Stimulated activated CD4-positive, alpha-beta T cell treated with anti-CD3 and anti-CD28 coated beads, Interleukin-4, amount 100 ng/mL, for 48 hours (primary cell): ENCODE measurements at regions not wholly inside any gene's neighbourhood (a gene's known extent, or its start where the extent isn't known, plus 50 kb on each side); places are given as distances from the start of the nearest gene placed in this dataset.
"Not testable (repeated sequence)": the region's sequence is repeated elsewhere in the genome, so short reads cannot be mapped to it uniquely, and the experiment has no call there.

Source experiments
- DNase-seq, 2 donors: peaks; one replicate each; pipeline ENCODE4 v3.0.0-alpha.2; 2020; ENCODE audit warnings: low read depth in 2 of 2

- DNase-seq: no peak
These were observed 1249.9 kb upstream of the TENM3 start for GRCh38 chr4:180993244-180993836.

- DNase-seq: no peak
These were observed 1248.5 kb upstream of the TENM3 start for GRCh38 chr4:180994722-180995121.

DNA sequence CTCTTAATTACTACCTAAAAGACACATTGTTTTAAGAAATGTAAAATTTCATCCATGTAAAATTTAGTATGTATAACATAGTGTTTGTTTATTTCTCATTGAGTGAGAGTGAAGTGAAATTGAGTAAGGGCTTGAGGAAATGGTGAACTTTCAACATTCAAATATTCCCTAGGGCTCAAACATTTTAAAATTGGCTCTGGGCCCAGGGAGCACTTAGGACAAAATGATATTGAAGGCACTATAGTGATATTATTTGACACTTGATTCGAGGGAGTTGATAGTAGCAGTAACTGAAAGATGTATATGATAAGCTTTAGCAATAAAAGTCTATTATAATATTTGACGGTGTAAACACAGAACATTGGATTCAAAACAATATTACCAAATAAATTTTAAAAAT is 1244.0 kb upstream of the TENM3 start:
- no peak for DNase-seq

DNA sequence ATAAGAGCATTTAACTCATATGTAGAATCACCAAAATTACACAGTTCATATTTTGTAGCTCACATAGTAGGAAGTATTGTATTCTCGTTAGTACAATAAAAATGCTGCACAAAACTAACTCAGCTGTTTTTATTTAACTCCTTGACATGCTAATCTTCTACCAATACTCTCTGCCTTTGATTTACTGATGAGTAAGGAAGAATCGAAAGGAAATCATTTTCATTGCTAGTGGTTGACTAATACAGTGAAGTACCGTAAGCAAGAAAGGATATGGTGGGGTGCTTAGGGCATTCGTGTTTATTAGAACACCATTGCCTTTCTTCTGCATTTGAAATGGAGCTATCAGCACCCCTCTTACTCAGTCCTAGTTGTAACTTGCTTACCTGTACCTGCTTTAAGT is 1239.1 kb upstream of the TENM3 start:
- DNase-seq: no peak

DNA sequence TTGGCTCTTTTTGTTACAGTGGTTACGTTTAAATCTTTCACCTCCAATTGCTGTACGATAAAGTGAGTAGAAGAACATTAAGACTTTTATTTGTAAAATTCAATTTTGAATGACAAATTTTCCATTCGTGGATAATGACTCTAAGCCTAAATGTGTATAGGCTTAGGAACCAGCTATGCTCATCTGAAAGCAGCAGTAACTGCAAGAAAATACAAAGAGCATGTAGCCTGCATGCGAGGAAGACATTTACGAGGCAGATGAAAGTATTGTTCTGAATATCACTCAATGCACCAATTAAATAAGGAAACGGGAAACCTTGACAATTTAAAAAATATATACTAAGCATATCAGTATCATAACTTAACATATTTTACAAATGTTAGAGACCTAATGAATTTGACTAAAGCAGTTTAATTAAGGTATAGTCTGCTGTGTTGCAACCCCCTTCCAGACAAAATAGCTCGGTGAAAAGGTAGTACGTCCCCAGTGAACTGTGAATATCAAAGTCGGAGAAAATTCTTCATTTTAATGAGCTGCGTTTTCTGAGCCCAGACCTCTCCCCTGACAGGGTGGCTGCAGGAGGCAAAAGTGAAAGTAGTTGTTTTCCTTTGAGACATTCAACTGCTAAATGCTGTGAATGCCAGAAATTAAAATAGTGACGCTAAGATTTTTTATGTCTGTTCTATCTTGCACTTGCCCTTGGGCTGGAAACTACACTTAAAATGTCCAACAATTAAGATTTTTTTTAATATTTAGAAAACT is 1236.5 kb upstream of the TENM3 start:
- DNase-seq: no peak

DNA sequence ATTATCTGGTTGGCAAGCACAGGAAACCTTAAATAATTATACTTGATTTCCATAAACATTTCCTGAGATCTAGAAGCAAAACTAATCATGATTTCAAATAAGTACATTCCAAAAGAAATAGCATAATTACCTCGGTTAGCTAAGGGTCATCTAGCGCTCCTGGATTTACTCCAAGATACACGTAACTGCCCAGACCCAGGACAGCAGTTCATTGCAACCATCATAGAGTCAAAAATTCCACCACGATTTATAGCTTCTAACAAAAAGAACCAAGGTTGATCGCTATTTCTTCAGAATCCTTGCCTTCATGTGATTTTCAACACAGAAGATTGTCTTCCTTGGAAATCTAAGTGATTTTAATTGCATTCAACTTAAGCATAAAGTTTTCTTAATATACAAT is 1235.5 kb upstream of the TENM3 start:
- no peak for DNase-seq

DNA sequence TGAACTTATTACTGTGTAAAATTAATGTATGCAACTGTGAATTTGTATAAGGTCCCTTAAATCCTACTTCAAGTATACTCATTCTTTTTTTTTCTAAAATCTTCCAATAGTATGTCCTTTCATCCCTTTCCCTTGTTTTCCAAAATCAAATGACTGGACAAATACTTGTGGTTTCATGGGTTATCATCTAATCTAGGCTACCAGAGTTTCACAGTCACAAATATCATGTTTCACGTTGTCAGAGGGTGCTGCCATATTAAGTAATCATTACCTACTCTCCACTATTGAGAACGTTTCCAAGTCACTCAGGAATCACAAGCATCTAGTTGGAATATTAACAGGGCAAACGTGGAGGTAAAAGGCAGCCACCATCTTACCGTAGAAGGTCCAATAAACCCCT is 1235.0 kb upstream of the TENM3 start:
- no peak for DNase-seq

DNA sequence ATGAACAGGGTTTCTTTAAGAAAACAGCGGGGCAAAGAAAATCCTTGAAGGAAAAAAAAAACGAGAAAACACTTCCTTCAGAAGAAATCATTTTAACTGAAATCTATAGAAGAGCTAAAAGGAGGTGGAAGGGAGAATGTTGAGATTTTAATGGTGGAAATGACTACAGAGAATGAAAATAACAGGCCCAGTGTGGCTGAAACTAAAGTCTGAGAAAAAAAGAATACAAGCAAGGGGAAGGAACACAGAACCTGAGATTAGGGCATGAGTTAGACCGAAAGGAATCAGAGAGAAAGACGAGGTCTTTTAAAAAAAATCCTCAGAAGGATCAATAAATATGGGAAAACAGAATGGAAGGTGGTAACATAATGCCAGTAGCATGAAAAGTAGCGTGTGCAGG is 1230.0 kb upstream of the TENM3 start:
- no peak for DNase-seq

DNA sequence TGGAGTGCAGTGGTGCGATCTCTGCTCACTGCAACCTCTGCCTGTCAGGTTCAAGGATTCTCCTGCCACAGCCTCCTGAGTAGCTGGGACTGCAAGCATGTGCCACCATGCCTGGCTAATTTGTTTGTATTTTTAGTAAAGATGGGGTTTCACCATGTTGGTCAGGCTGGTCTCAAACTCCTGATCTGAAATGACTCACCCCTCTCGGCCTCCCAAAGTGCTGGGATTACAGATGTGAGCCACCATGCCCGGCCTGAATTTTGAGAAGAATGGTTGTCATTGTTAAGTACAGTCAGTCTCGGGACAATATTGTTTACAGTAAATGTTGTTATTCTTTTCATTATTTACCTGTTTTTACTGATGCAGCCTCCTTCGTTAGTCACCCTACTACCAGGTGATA is 1226.2 kb upstream of the TENM3 start:
- no peak for DNase-seq

DNA sequence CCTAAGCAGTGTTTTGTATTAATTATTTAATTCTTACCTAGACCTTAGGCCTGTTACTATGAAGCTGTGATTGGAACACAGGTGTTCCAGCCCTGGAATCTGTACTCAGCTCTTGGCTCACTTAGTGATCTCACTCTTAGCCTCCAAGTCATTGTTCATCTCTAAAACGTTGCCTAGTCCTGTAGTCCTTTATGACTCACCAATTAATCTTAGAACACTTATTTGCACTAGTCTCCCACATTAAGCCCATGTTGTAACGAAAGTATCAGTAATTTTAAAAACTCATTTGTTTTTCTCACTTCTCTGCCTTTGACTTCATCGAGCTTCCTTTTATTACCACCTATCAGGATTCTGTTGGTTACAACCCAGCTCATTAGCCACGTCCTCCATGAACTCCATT is 1224.7 kb upstream of the TENM3 start:
- DNase-seq: no peak

DNA sequence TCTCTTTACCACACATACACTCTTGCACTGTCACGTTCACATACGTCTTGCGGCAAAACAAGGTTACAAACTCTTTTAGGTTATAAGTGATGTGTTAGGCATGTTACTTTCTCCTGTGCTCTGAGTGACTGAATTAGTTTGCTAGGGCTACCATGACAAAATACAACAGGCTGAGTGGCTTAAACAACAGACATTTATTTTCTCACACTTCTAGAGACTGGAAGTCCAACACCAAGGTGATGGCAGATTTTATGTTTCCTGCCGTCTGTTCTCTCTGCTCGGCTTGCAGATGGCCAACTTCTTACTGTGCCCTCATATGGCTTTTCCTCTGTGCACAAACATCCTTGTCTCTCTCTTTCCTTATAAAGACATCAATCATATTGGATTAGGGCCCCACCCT is 1224.3 kb upstream of the TENM3 start:
- no peak for DNase-seq

DNA sequence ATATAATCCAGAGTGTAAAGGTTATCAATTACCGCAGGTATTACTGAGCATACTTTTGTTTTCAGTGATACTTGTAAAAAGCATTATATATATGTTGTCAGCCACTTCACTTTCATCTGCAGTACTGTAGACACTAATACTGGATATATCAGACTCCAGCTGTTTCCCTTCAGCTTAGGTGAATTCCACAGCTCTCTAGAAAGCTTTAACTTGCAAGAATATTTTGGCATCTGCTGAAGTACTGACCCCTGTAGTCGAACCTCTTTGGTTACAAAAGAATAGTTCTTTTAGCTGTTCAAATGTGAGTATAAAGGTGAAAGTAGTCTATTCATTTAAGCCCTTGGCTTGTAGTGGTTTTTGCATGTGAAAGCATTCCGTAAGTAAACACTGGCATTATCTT is 1222.7 kb upstream of the TENM3 start:
- DNase-seq: no peak

DNA sequence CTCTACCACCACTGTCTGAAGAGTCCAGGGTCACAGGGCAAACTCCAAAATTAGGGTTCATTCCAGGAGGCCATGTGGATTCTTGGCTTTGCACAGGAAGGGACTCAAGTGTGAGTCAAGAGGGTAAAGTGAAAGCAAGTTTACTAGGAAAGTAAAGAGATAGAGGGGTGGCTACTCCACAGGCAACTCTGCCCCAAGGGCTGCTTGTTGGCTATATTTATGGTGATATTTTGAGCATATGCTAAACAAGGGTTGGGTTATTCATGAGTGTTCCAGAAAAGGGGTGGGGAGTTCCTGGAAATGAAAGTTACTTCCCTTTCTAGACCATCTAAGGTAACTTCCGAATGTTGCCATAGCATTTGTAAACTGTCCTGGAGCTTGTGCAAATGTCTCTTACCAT is 1222.0 kb upstream of the TENM3 start:
- no peak for DNase-seq

DNA sequence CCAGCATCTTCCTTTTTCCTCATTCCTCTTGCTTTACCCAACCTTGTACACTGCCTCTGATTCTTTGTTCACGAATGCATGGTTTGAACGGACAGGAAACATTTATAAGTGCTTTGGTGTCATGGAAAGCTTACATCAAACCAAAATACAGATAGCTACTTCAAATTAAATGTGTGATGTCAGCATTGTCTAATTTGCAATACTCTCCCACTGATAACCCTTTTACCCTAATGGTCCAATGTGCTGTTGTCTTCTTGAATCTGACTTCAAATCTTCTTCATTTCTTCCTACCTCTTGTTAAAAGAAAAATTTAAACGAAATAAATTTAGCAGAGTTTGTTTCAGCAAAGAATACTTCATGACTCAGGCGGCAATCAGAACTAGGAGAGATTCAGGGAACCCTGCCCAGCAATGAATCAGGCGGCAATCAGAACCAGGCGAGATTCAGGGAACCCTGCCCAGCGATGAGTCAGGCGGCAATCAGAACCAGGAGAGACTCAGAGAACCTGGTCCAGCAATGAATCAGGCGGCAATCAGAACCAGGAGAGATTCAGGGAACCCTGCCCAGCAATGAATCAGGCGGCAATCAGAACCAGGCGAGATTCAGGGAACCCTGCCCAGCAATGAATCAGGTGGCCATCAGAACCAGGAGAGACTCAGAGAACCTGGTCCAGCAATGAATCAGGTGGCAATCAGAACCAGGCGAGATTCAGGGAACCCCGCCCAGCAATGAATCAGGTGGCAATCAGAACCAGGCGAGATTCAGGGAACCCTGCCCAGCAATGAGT is 1212.9 kb upstream of the TENM3 start:
- not testable (repeated sequence) for DNase-seq

- DNase-seq: no peak
These were observed 1212.2 kb upstream of the TENM3 start for GRCh38 chr4:181030961-181031360.

- no peak for DNase-seq
These were observed 1199.7 kb upstream of the TENM3 start for GRCh38 chr4:181043486-181043885.

GRCh38 chr4:181046809-181047208 is 1196.4 kb upstream of the TENM3 start:
- DNase-seq: no peak

DNA sequence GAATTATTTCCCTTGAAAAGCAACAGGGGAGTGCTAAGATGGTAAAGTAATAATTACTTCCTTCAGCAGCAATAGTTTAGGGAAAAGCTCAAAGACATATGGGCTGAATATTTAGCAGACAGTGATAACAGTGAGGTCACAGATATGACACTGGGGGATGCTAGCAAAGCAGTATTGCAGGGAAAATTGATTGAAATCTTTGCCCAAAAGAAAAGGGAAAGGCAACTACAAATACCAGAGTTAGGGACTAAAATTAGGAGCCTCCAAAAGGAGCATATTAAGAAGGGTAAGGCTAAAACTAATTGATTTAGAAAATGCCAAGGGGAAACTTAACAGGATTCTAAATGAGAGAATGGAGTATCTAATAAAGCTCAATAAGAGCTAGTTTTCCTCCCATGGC is 1191.3 kb upstream of the TENM3 start:
- no peak for DNase-seq

- DNase-seq: no peak
These were observed 1181.4 kb upstream of the TENM3 start for GRCh38 chr4:181061787-181062186.

GRCh38 chr4:181063212-181063611 is 1180.0 kb upstream of the TENM3 start:
- no peak for DNase-seq

DNA sequence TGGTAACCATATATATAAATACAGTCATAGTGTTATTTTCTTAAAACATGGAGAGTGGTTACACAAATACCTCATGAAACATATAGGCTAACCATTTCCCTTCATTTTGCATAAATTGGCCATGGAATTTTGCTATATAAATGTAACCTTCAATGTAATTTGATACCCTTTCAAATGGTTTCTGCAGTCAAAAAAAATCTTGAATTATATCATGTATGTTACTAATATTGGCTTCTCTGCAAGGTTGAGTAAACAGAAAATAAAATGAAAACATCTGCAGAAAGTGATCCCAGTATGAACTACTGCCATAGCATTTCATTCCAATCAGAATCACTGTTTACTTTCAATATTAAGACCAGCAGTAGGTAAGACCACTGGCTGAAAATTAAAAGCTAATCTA is 1165.9 kb upstream of the TENM3 start:
- DNase-seq: no peak

DNA sequence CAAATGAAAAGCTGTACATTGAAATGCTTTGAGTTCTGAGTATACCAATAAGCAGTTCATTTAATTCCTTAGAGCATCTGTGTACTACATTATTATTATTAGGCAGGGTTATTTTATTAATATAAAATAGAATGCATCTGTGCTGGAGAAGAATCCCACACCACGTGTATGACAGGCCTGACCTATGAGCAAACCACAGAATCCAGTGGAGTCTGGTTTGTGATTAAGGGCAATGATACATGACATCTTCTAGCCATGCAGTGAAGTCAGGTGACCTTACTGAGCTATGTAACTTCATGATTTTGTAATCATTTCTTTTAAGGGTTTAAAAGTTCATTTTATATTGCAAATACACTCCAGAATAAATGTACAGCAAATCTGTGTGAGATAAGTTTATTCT is 1165.0 kb upstream of the TENM3 start:
- DNase-seq: no peak

- no peak for DNase-seq
These were observed 1159.3 kb upstream of the TENM3 start for GRCh38 chr4:181083757-181084361.
